H1 (cell line): ENCODE measurements at regions not wholly inside any gene's neighbourhood (a gene's known extent, or its start where the extent isn't known, plus 50 kb on each side); places are given as distances from the start of the nearest gene placed in this dataset.

Source experiments
- CTCF ChIA-PET: fragments of 300-600 bp; sonication (Branson Sonifier 250); formaldehyde crosslinking; loops from one replicate; lab custom pipeline; 2021; ENCODE audit not compliant: partially characterized antibody; lab: Charles Lee
- POLR2A ChIA-PET: fragments of 300-600 bp; sonication (Branson Sonifier 250); formaldehyde crosslinking; loops from one replicate; lab custom pipeline; 2021; ENCODE audit warnings: inconsistent platforms; ENCODE audit not compliant: partially characterized antibody; lab: Charles Lee
- DNase-seq, 2 experiments: peaks; one replicate each; pipeline versions ENCODE4 v3.0.0 to v3.0.0-alpha.2; 2010 to 2022; ENCODE audit warnings: low spot score in 2 of 2, low read depth in 1 of 2, mixed read lengths in 1 of 2
- FAIRE-seq: peaks from 2 replicates; lab custom pipeline; 2011; peaks lifted over from hg19 to GRCh38; lab: Jason Lieb, UNC
- H2AFZ ChIP-seq: 2 replicates; pipeline ENCODE4 v1.8.1; 2012; ENCODE audit warnings: low read length, inconsistent platforms
- H2AK5ac ChIP-seq: 2 replicates; pipeline ENCODE4 v1.6.1; 2013; ENCODE audit warnings: low read depth, low read length
- H2BK120ac ChIP-seq: replicated peaks from 2 replicates; pipeline ENCODE3; 2013; ENCODE audit warnings: low read depth, low read length, inconsistent platforms
- H2BK12ac ChIP-seq: 2 replicates; pipeline ENCODE4 v1.6.1; 2013; ENCODE audit warnings: low read depth, low read length
- H2BK15ac ChIP-seq: 2 replicates; pipeline ENCODE4 v1.6.1; 2013; ENCODE audit warnings: low read length
- H2BK20ac ChIP-seq: 2 replicates; pipeline ENCODE4 v1.6.1; 2013; ENCODE audit warnings: low read length
- H2BK5ac ChIP-seq: 2 replicates; pipeline ENCODE4 v1.6.1; 2013; ENCODE audit warnings: low read depth, low read length
- H3K14ac ChIP-seq: 2 replicates; pipeline ENCODE4 v1.6.1; 2013; ENCODE audit warnings: inconsistent platforms; ENCODE audit not compliant: insufficient read length
- H3K18ac ChIP-seq: 2 replicates; pipeline ENCODE4 v1.6.1; 2013; ENCODE audit warnings: low read length; ENCODE audit errors: extremely low read depth
- H3K23ac ChIP-seq: 2 replicates; pipeline ENCODE4 v1.6.1; 2013; ENCODE audit warnings: inconsistent platforms; ENCODE audit not compliant: insufficient read length
- H3K23me2 ChIP-seq: 2 replicates; pipeline ENCODE4 v1.6.1; 2013; ENCODE audit warnings: low read depth, low read length
- H3K27ac ChIP-seq: 2 replicates; pipeline ENCODE4 v1.6.1; 2011; ENCODE audit warnings: low read depth, low read length, inconsistent platforms
- H3K27me3 ChIP-seq, 4 experiments: replicated peaks in 1 of 4; 1 replicate in 1 of 4; 2 replicates in 3 of 4; pipeline versions ENCODE4 v1.6.1 to v1.8.1; 2011 to 2013; ENCODE audit warnings: low read length in 3 of 4, mild to moderate bottlenecking in 3 of 4, inconsistent platforms in 2 of 4, mixed read lengths in 2 of 4, moderate library complexity in 1 of 4; ENCODE audit not compliant: control insufficient read depth in 3 of 4, insufficient read depth in 3 of 4; ENCODE audit errors: extremely low read depth in 1 of 4
- H3K36me3 ChIP-seq, 4 experiments: 2 replicates each; pipeline versions ENCODE4 v1.6.1 to v1.8.1; 2011 to 2013; ENCODE audit warnings: mild to moderate bottlenecking in 4 of 4, low read length in 3 of 4, moderate library complexity in 2 of 4, control low read depth in 1 of 4, inconsistent platforms in 1 of 4; ENCODE audit not compliant: insufficient read depth in 4 of 4, control insufficient read depth in 2 of 4
- H3K4ac ChIP-seq: replicated peaks from 2 replicates; pipeline ENCODE3; 2013; ENCODE audit warnings: low read length, low read depth, mixed read lengths, inconsistent platforms; ENCODE audit not compliant: insufficient read length
- H3K4me1 ChIP-seq, 4 experiments: replicated peaks in 1 of 4; 1 replicate in 1 of 4; 2 replicates in 3 of 4; pipeline versions ENCODE4 v1.6.1 to v1.8.1; 2011 to 2013; ENCODE audit warnings: low read length in 3 of 4, inconsistent platforms in 2 of 4, mixed read lengths in 1 of 4; ENCODE audit not compliant: insufficient read depth in 4 of 4, control insufficient read depth in 3 of 4
- H3K4me2 ChIP-seq, 2 experiments: 2 replicates each; pipeline versions ENCODE4 v1.6.1 to v1.8.1; 2011 to 2013; ENCODE audit warnings: low read depth in 2 of 2, low read length in 2 of 2, control low read depth in 1 of 2, inconsistent platforms in 1 of 2, mild to moderate bottlenecking in 1 of 2; ENCODE audit not compliant: insufficient read depth in 1 of 2
- H3K4me3 ChIP-seq, 4 experiments: fragments of 200-600, 300-600 bp in 1 of 4; sonication (generic), shearing (Covaris generic), sonication (Bioruptor Twin) in 1 of 4; 2 replicates each; pipeline versions ENCODE4 v1.5.1 to v1.8.1; 2011 to 2016; ENCODE audit warnings: low read length in 4 of 4, low read depth in 3 of 4, control low read depth in 2 of 4, inconsistent platforms in 2 of 4, mild to moderate bottlenecking in 2 of 4, mixed read lengths in 1 of 4, moderate library complexity in 1 of 4; ENCODE audit not compliant: insufficient read depth in 2 of 4; ENCODE audit errors: extremely low read depth in 1 of 4
- H3K56ac ChIP-seq: replicated peaks from 2 replicates; pipeline ENCODE3; 2013; ENCODE audit warnings: low read depth, mild to moderate bottlenecking, mixed read lengths, low read length, inconsistent platforms; ENCODE audit not compliant: insufficient read length
- H3K79me1 ChIP-seq: 2 replicates; pipeline ENCODE4 v1.6.1; 2013; ENCODE audit warnings: low read depth, low read length, control low read depth
- H3K79me2 ChIP-seq, 2 experiments: 2 replicates each; pipeline versions ENCODE4 v1.6.1 to v1.8.1; 2012 to 2013; ENCODE audit warnings: low read length in 2 of 2, mild to moderate bottlenecking in 2 of 2, inconsistent platforms in 1 of 2; ENCODE audit not compliant: insufficient read depth in 2 of 2, control insufficient read depth in 1 of 2
- H3K9ac ChIP-seq, 4 experiments: replicated peaks in 1 of 4; 1 replicate in 1 of 4; 2 replicates in 3 of 4; pipeline versions ENCODE4 v1.6.1 to v1.8.1; 2011 to 2013; ENCODE audit warnings: low read depth in 3 of 4, low read length in 3 of 4, control low read depth in 2 of 4, mild to moderate bottlenecking in 2 of 4, moderate library complexity in 2 of 4, inconsistent platforms in 1 of 4; ENCODE audit errors: extremely low read depth in 1 of 4
- H3K9me3 ChIP-seq, 2 experiments: 2 replicates each; pipeline versions ENCODE4 v1.6.1 to v1.8.1; 2012 to 2013; ENCODE audit warnings: mild to moderate bottlenecking in 2 of 2, moderate library complexity in 2 of 2, control low read depth in 1 of 2, inconsistent platforms in 1 of 2, low read depth in 1 of 2, low read length in 1 of 2, mixed read lengths in 1 of 2; ENCODE audit not compliant: insufficient read depth in 2 of 2
- H4K20me1 ChIP-seq, 2 experiments: replicated peaks in 1 of 2; 2 replicates each; pipeline versions ENCODE3 to v1.8.1; 2011 to 2013; ENCODE audit warnings: inconsistent platforms in 2 of 2, low read length in 2 of 2, mild to moderate bottlenecking in 1 of 2; ENCODE audit not compliant: insufficient read depth in 2 of 2, control insufficient read depth in 1 of 2
- H4K5ac ChIP-seq: 2 replicates; pipeline ENCODE4 v1.6.1; 2013; ENCODE audit warnings: low read length, low read depth, mixed read lengths, inconsistent platforms; ENCODE audit not compliant: insufficient read length
- H4K8ac ChIP-seq: 2 replicates; pipeline ENCODE4 v1.8.0; 2013; ENCODE audit warnings: mild to moderate bottlenecking, moderate library complexity, low read length, inconsistent platforms; ENCODE audit not compliant: insufficient read depth; ENCODE audit errors: extremely low read depth
- H4K91ac ChIP-seq: replicated peaks from 2 replicates; pipeline ENCODE3; 2013; ENCODE audit warnings: low read length, mixed read lengths, inconsistent platforms; ENCODE audit not compliant: insufficient read length
- ATF2 ChIP-seq: IDR thresholded peaks from 2 replicates; pipeline ENCODE4 v1.6.1; 2012; ENCODE audit warnings: low read length, inconsistent platforms
- CHD2 ChIP-seq: IDR thresholded peaks from 2 replicates; pipeline ENCODE4 v1.6.1; 2012; ENCODE audit warnings: low read length, improper control_type of control experiment
- EGR1 ChIP-seq: IDR thresholded peaks from 2 replicates; pipeline ENCODE4 v1.6.1; 2011; ENCODE audit warnings: low read depth, low read length, borderline replicate concordance
- GTF2F1 ChIP-seq: IDR thresholded peaks from 2 replicates; pipeline ENCODE4 v1.6.1; 2012; ENCODE audit warnings: low read depth, low read length, improper control_type of control experiment, borderline replicate concordance
- JUND ChIP-seq: IDR thresholded peaks from 2 replicates; pipeline ENCODE4 v1.6.1; 2011; ENCODE audit warnings: mild to moderate bottlenecking, improper control_type of control experiment, low read length
- KDM1A ChIP-seq: fragments of 200-600, 300-600 bp; sonication (generic); IDR thresholded peaks from 2 replicates; pipeline ENCODE4 v1.7.1; 2016; ENCODE audit warnings: mild to moderate bottlenecking, low read length, borderline replicate concordance
- NRF1 ChIP-seq: IDR thresholded peaks from 2 replicates; pipeline ENCODE4 v1.6.1; 2011; ENCODE audit warnings: mild to moderate bottlenecking, low read depth, low read length, improper control_type of control experiment
- PHF8 ChIP-seq: fragments of 200-600 bp; sonication (generic); conservative IDR thresholded peaks from 2 replicates; pipeline ENCODE4 v1.7.1; 2012; ENCODE audit warnings: low read depth, mild to moderate bottlenecking, inconsistent platforms, low read length, moderate library complexity
- RNF2 ChIP-seq: fragments of 200-900, 300-1000 bp; sonication (generic); IDR thresholded peaks from 2 replicates; pipeline ENCODE4 v1.7.1; 2016; ENCODE audit warnings: borderline replicate concordance, low read depth, mild to moderate bottlenecking, antibody characterized with exemption, low read length; ENCODE audit not compliant: poor library complexity, severe bottlenecking; ENCODE audit errors: missing control alignments
- SIRT6 ChIP-seq: IDR thresholded peaks from one replicate; pipeline ENCODE4 v1.7.1; 2012; ENCODE audit warnings: low read length, inconsistent platforms
- SP4 ChIP-seq: IDR thresholded peaks from 2 replicates; pipeline ENCODE4 v1.6.1; 2012; ENCODE audit warnings: low read length, inconsistent platforms
- TAF7 ChIP-seq: optimal IDR thresholded peaks from 2 replicates; pipeline ENCODE3; 2011; ENCODE audit warnings: low read depth, mild to moderate bottlenecking, inconsistent platforms, low read length, moderate library complexity, borderline replicate concordance
- TEAD4 ChIP-seq: IDR thresholded peaks from 2 replicates; pipeline ENCODE4 v1.6.1; 2012; ENCODE audit warnings: low read depth, low read length, inconsistent platforms, mixed read lengths
- WGBS, 2 experiments: shearing (Covaris generic) in 1 of 2; methylation state at CpG; one replicate each; pipeline versions ENCODE4 v1.1.6 to v1.1.7; 2013 to 2015; ENCODE audit warnings: low lambda C conversion rate in 2 of 2, mixed read lengths in 2 of 2, inconsistent platforms in 1 of 2, low coverage in 1 of 2, missing lambda C conversion rate in 1 of 2; ENCODE audit not compliant: insufficient replicate concordance in 2 of 2, insufficient coverage in 1 of 2, insufficient read length in 1 of 2; ENCODE audit errors: extremely low coverage in 1 of 2, missing lambda C conversion rate in 1 of 2; 5-methylcytosine and 5-hydroxymethylcytosine counted together

- Histone ChIP-seq H2BK12ac (no peak overlapping the region), H2BK5ac (no peak overlapping the region; the same call in 1 of the 2 replicates), H3K23me2 (no peaks in the 10 kb centered on the region), H3K36me3 (no peaks in the 10 kb centered on the region), H2AFZ (no peak overlapping the region), H3K27ac (no peak overlapping the region), H3K79me2 (no peaks in the 10 kb centered on the region), H4K20me1 (peaks cover 0 to 2% of the 10 kb centered on the region in 2 experiments), H3K14ac (no peak overlapping the region), H3K4me2 (no peak overlapping the region), H2BK15ac (no peak overlapping the region), H3K4ac (no peak overlapping the region), H2BK120ac (no peak overlapping the region), H3K23ac (no peak overlapping the region), H3K18ac (no peak overlapping the region), H3K79me1 (no peaks in the 10 kb centered on the region), H3K27me3 (no peaks in the 10 kb centered on the region; a peak in 2 of 7 replicates), H3K56ac (no peak overlapping the region), H4K91ac (no peak overlapping the region), H3K4me3 (no peak overlapping the region), H3K9me3 (peaks cover 0 to 3% of the 10 kb centered on the region in 2 experiments; a peak in 2 of 4 replicates), H2BK20ac (no peak overlapping the region), H3K9ac (no peak overlapping the region), H3K4me1 (0 out of 7 replicates have a peak, but pooled peaks cover 0 to 2% (median 0%) of the 10 kb centered on the region in 4 experiments), H4K8ac (no peak overlapping the region; the same call in 1 of the 2 replicates), H4K5ac (no peak overlapping the region), H2AK5ac (no peak overlapping the region)
- CTCF ChIA-PET: interaction anchor here (1.3 to 1.5 kb wide), 5 partner anchors 10 to 241 kb away, joined by 3 to 6 read pairs (median 3); no protein-coding TSS in a partner anchor
- 72% methylated on average over 11 of the region's 12 CpGs; no CpG with 5 or more reads in 1 of the 2 experiments for WGBS, 2 experiments
- FAIRE-seq (no peak), DNase-seq (no peak)
- POLR2A ChIA-PET: no interaction called here
- TF ChIP-seq PHF8 (no peak), KDM1A (no peak), CHD2 (no peak), RNF2 (no peak), NRF1 (no peak), SP4 (no peak), TAF7 (no peak), TEAD4 (no peak), JUND (no peak), SIRT6 (no peak), EGR1 (no peak), ATF2 (no peak), GTF2F1 (no peak)
Measured at GRCh38 chr17:79678736-79679255, 51.9 kb upstream of the ENPP7 start.
